HepG2 (cell line): ENCODE measurements at regions not wholly inside any gene's neighbourhood (a gene's known extent, or its start where the extent isn't known, plus 50 kb on each side); places are given as distances from the start of the nearest gene placed in this dataset.
A peak's percentile ranks its signal among the peaks of the same experiment; 100 is the strongest.

Experiments used
- ATAC-seq: fragments of 200-7000 bp; cut with Tn5 transposase; 3 replicates; pipeline ENCODE4 v1.9.1; 2020; ENCODE audit warnings: mild to moderate bottlenecking, moderate library complexity
- BruUV-seq: library from RNA; stranded (reverse); fragments of 400-500 nt; replicated peaks from 2 replicates; lab custom pipeline; 2021; lab: Mats Ljungman, UMichigan
- CTCF ChIA-PET: fragments of 300-600 bp; formaldehyde crosslinking; extraction: SDS; loops from one replicate; lab custom pipeline; 2021; ENCODE audit warnings: low total read pairs, inconsistent platforms, low intra/inter-chr PET ratio; lab: Yijun Ruan, JAX
- POLR2A ChIA-PET: fragments of 350-600 bp; sonication (Branson Sonifier 250); formaldehyde crosslinking; loops from one replicate; lab custom pipeline; 2020; ENCODE audit warnings: antibody characterized with exemption, inconsistent platforms; lab: Yijun Ruan, JAX
- DNase-seq: peaks from one replicate; pipeline ENCODE4 v3.0.0-alpha.2; 2015; ENCODE audit warnings: low spot score
- FAIRE-seq: peaks from 3 replicates; lab custom pipeline; 2011; peaks lifted over from hg19 to GRCh38; lab: Jason Lieb, UNC
- H2AFZ ChIP-seq: one replicate; pipeline ENCODE4 v1.6.1; 2011; ENCODE audit warnings: low read length, inconsistent platforms
- H3K27ac ChIP-seq: fragments of 300-600 bp; 3 replicates; pipeline ENCODE4 v1.8.0; 2011; ENCODE audit warnings: mixed run types, mild to moderate bottlenecking, mixed read lengths, low read length, inconsistent platforms; ENCODE audit not compliant: insufficient read depth; ENCODE audit errors: extremely low read length
- H3K27me3 ChIP-seq, 2 experiments: fragments of 200-600 bp in 1 of 2; 2 replicates in 1 of 2; 3 replicates in 1 of 2; pipeline versions ENCODE4 v1.6.0 to v1.8.0; 2011; ENCODE audit warnings: low read length in 2 of 2, mild to moderate bottlenecking in 2 of 2, moderate library complexity in 2 of 2, inconsistent platforms in 1 of 2; ENCODE audit not compliant: insufficient read depth in 2 of 2, control insufficient read depth in 1 of 2
- H3K36me3 ChIP-seq, 2 experiments: fragments of 200-600 bp in 1 of 2; replicated peaks in 1 of 2; 2 replicates in 1 of 2; 3 replicates in 1 of 2; pipeline versions ENCODE4 v1.5.1 to v1.8.0; 2011; ENCODE audit warnings: low read length in 2 of 2, inconsistent platforms in 1 of 2; ENCODE audit not compliant: insufficient read depth in 2 of 2, control insufficient read depth in 1 of 2
- H3K4me1 ChIP-seq: 2 replicates; pipeline ENCODE4 v1.5.1; 2012; ENCODE audit warnings: low read length, inconsistent platforms; ENCODE audit not compliant: insufficient read depth
- H3K4me2 ChIP-seq: 2 replicates; pipeline ENCODE4 v1.6.0; 2011; ENCODE audit warnings: low read depth, low read length, inconsistent platforms
- H3K4me3 ChIP-seq, 3 experiments: fragments of 200-600 bp in 1 of 3; sonication (generic), shearing (Covaris generic) in 1 of 3; replicated peaks in 1 of 3; 2 replicates each; pipeline ENCODE4 v1.5.1; 2011 to 2016; ENCODE audit warnings: low read length in 3 of 3, inconsistent platforms in 2 of 3, low read depth in 2 of 3, mild to moderate bottlenecking in 2 of 3, control low read depth in 1 of 3, mixed read lengths in 1 of 3; ENCODE audit not compliant: insufficient read depth in 1 of 3
- H3K79me2 ChIP-seq: one replicate; pipeline ENCODE4 v1.6.1; 2011; ENCODE audit warnings: low read length, inconsistent platforms; ENCODE audit not compliant: insufficient read depth
- H3K9ac ChIP-seq: 2 replicates; pipeline ENCODE4 v1.6.0; 2011; ENCODE audit warnings: mild to moderate bottlenecking, low read depth, low read length, inconsistent platforms; ENCODE audit not compliant: insufficient read depth
- H3K9me3 ChIP-seq: 2 replicates; pipeline ENCODE4 v1.5.1; 2012; ENCODE audit warnings: mild to moderate bottlenecking, low read length
- H4K20me1 ChIP-seq: 2 replicates; pipeline ENCODE4 v1.6.0; 2011; ENCODE audit warnings: inconsistent platforms, mild to moderate bottlenecking, low read length, moderate library complexity; ENCODE audit not compliant: insufficient read depth
- ELF3 ChIP-seq: IDR thresholded peaks from 2 replicates; pipeline ENCODE4 v1.6.1; 2016; ENCODE audit warnings: missing genetic modification reagents, missing compliant biosample characterization
- FOXJ3 ChIP-seq: sonication (generic); formaldehyde crosslinking; IDR thresholded peaks from 2 replicates; pipeline ENCODE4 v1.4.0; 2020; ENCODE audit warnings: missing genetic modification reagents, mild to moderate bottlenecking, borderline replicate concordance
- GABPB1 ChIP-seq: IDR thresholded peaks from 2 replicates; pipeline ENCODE4 v1.6.1; 2016; ENCODE audit warnings: mild to moderate bottlenecking, missing genetic modification reagents, moderate library complexity, missing compliant biosample characterization
- GTF3A ChIP-seq: sonication (generic); formaldehyde crosslinking; conservative IDR thresholded peaks from 2 replicates; pipeline ENCODE4 v1.4.0; 2020; ENCODE audit warnings: mild to moderate bottlenecking, missing genetic modification reagents
- KDM5A ChIP-seq: fragments of 200-600 bp; sonication (generic); IDR thresholded peaks from 2 replicates; pipeline ENCODE4 v1.7.0; 2018; ENCODE audit warnings: antibody characterized with exemption, mild to moderate bottlenecking, low read length, borderline replicate concordance
- KLF16 ChIP-seq, 2 experiments: sonication (generic) in 1 of 2; formaldehyde crosslinking in 1 of 2; IDR thresholded peaks; 2 replicates each; pipeline versions ENCODE4 v1.6.1 to v1.8.0; 2016 to 2023; ENCODE audit warnings: missing genetic modification reagents in 2 of 2, missing compliant biosample characterization in 1 of 2
- MED1 ChIP-seq: sonication (generic); formaldehyde crosslinking; IDR thresholded peaks from 2 replicates; pipeline ENCODE4 v1.4.0; 2020; ENCODE audit warnings: missing genetic modification reagents
- MXD4 ChIP-seq: IDR thresholded peaks from 2 replicates; pipeline ENCODE4 v1.6.1; 2016; ENCODE audit warnings: mild to moderate bottlenecking, missing biosample characterization, missing genetic modification reagents
- NFE2 ChIP-seq: sonication (generic); formaldehyde crosslinking; IDR thresholded peaks from 2 replicates; pipeline ENCODE4 v1.4.0; 2020; ENCODE audit warnings: missing genetic modification reagents
- SAP130 ChIP-seq: IDR thresholded peaks from 2 replicates; pipeline ENCODE4 v1.6.1; 2016; ENCODE audit warnings: low read depth
- SP2 ChIP-seq: sonication (generic); formaldehyde crosslinking; IDR thresholded peaks from 2 replicates; pipeline ENCODE4 v1.5.1; 2020; ENCODE audit warnings: mild to moderate bottlenecking, missing genetic modification reagents
- ZBTB38 ChIP-seq: sonication (generic); formaldehyde crosslinking; IDR thresholded peaks from 2 replicates; pipeline ENCODE4 v1.5.1; 2020; ENCODE audit warnings: mild to moderate bottlenecking, missing genetic modification reagents
- ZEB1 ChIP-seq: IDR thresholded peaks from 2 replicates; pipeline ENCODE4 v1.6.1; 2012; ENCODE audit warnings: mild to moderate bottlenecking, low read depth, inconsistent platforms; ENCODE audit not compliant: insufficient replicate concordance
- ZFX ChIP-seq: sonication (generic); formaldehyde crosslinking; IDR thresholded peaks from 2 replicates; pipeline ENCODE4 v1.4.0; 2020; ENCODE audit warnings: mild to moderate bottlenecking, low read depth, missing genetic modification reagents, moderate library complexity
- ZNF33A ChIP-seq: sonication (generic); formaldehyde crosslinking; IDR thresholded peaks from 2 replicates; pipeline ENCODE4 v1.5.1; 2020; ENCODE audit warnings: missing genetic modification reagents, mild to moderate bottlenecking, moderate library complexity, borderline replicate concordance
- ZNF564 ChIP-seq: sonication (generic); formaldehyde crosslinking; IDR thresholded peaks from 2 replicates; pipeline ENCODE4 v1.8.1; 2023; ENCODE audit warnings: mild to moderate bottlenecking, missing genetic modification reagents
- WGBS: methylation state at CpG from one replicate; pipeline ENCODE4 v1.1.6; 2017; ENCODE audit warnings: low lambda C conversion rate; 5-methylcytosine and 5-hydroxymethylcytosine counted together
- in situ Hi-C: cut with HindIII; loops from 2 replicates; pipeline ENCODE4 v1.10.0; 2017; ENCODE audit warnings: low pct_unique_long_range_greater_than_20kb; ENCODE audit not compliant: extremely low pct_ligation_motif_present
- intact Hi-C: fragments of 100-400 bp; cut with micrococcal nuclease; formaldehyde crosslinking; loops from one replicate; pipeline ENCODE4 v1.10.0; 2022; ENCODE audit not compliant: unreplicated experiment
- TF ChIP-seq, protein P1 (sequence below): sonication (generic); formaldehyde crosslinking; IDR thresholded peaks from 2 replicates; pipeline ENCODE4 v1.4.0; 2020; ENCODE audit warnings: mild to moderate bottlenecking, missing genetic modification reagents
- TF ChIP-seq, protein P2 (sequence below): sonication (generic); formaldehyde crosslinking; IDR thresholded peaks from 2 replicates; pipeline ENCODE4 v1.4.0; 2020; ENCODE audit warnings: missing genetic modification reagents, borderline replicate concordance
- TF ChIP-seq, protein P3 (sequence below): sonication (generic); formaldehyde crosslinking; IDR thresholded peaks from 2 replicates; pipeline ENCODE4 v1.5.0; 2020; ENCODE audit warnings: missing genetic modification reagents

DNA sequence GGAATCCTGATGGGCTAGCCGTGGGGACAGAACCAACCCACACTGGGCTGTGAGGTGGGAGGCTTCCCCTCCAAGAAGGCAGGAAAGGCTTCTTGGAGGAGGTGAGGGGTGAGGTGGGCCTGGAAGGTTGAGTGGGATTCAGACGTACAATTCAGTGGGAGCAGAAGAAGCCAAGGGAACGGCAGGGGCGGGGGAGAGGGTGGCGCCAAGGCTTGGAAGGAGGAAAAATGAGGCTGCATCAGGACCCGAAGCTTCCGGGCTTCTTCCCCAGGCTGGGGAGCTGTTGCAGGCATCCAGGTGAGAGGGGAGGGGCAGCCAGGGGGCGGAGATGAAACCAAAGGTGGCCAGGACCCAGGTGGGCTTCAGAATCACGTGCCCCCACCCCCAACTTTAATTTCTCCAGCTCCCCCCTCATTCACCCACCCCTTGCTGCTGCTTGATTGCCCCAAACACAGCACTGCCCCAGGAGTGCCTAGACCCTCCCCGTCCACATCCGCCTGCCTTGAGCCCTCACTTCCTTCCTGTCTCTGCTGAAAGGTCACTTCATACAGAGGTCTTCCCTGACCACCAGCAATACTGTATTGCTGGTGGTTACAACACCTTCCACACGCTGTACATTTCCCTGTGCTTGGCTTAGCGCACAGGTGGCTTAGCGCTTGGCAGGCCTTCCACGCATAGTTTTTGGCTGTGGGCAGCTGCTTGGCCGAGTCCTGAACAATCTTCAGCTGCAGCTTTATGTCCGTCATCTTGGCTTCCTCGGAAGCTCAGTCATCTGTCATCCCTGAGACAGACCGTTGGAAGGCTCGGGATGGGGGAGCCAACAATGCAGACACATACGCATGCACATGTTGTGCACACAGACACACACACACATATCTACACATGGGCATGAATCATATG lies 193.5 kb downstream of the RGS3 start:
- H3K4me1 ChIP-seq: peaks cover 74% of the 10 kb centered on the region
- no peaks in the 10 kb centered on the region for H3K9me3 ChIP-seq
- H3K4me2 ChIP-seq: peak overlapping the region; percentile 65
- H3K27ac ChIP-seq: no peak overlapping the region
- CTCF ChIA-PET: interaction anchor here (4.0 to 9.4 kb wide), 2 partner anchors 65 to 211 kb away, joined by 34 to 223 read pairs; no protein-coding TSS in a partner anchor
- H3K79me2 ChIP-seq: no peaks in the 10 kb centered on the region
- BruUV-seq: no TSS peak
- POLR2A ChIA-PET: interaction anchor here (1.0 to 2.7 kb wide), 5 partner anchors 65 to 317 kb away, joined by 4 to 13 read pairs (median 4); partner anchors contain the start of gene WDR31
- in situ Hi-C loops (loop anchor here (5.0 kb wide), 3 partner anchors 65 to 385 kb away; no protein-coding TSS in a partner anchor), intact Hi-C loops (loop anchor here (5.0 to 10.0 kb wide), 3 partner anchors 242 to 382 kb away; partner anchors contain the start of genes C9orf43, CDC26, POLE3 and PRPF4)
- 41% methylated on average over 16 of the region's 21 CpGs for WGBS
- peak; percentile 39 for ATAC-seq
- FAIRE-seq: no peak
- no peak overlapping the region for H3K9ac ChIP-seq
- no peaks in the 10 kb centered on the region for H3K36me3 ChIP-seq
- H4K20me1 ChIP-seq: no peaks in the 10 kb centered on the region
- peak overlapping the region; percentile 58 for H2AFZ ChIP-seq
- DNase-seq: peak; percentile 36
- peak overlapping the region in 1 of 3 experiments; percentile 22; a peak in 2 of 6 replicates for H3K4me3 ChIP-seq
- H3K27me3 ChIP-seq: peaks cover 0 to 19% of the 10 kb centered on the region in 2 experiments; a peak in 2 of 5 replicates
- TF ChIP-seq, protein P1, sequence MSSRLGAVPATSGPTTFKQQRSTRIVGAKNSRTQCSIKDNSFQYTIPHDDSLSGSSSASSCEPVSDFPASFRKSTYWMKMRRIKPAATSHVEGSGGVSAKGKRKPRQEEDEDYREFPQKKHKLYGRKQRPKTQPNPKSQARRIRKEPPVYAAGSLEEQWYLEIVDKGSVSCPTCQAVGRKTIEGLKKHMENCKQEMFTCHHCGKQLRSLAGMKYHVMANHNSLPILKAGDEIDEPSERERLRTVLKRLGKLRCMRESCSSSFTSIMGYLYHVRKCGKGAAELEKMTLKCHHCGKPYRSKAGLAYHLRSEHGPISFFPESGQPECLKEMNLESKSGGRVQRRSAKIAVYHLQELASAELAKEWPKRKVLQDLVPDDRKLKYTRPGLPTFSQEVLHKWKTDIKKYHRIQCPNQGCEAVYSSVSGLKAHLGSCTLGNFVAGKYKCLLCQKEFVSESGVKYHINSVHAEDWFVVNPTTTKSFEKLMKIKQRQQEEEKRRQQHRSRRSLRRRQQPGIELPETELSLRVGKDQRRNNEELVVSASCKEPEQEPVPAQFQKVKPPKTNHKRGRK (CRISPR knock-in tag): no peak
- no peak for TF ChIP-seq MXD4
- TF ChIP-seq SP2: no peak
- TF ChIP-seq ZEB1: no peak
- TF ChIP-seq, protein P2, sequence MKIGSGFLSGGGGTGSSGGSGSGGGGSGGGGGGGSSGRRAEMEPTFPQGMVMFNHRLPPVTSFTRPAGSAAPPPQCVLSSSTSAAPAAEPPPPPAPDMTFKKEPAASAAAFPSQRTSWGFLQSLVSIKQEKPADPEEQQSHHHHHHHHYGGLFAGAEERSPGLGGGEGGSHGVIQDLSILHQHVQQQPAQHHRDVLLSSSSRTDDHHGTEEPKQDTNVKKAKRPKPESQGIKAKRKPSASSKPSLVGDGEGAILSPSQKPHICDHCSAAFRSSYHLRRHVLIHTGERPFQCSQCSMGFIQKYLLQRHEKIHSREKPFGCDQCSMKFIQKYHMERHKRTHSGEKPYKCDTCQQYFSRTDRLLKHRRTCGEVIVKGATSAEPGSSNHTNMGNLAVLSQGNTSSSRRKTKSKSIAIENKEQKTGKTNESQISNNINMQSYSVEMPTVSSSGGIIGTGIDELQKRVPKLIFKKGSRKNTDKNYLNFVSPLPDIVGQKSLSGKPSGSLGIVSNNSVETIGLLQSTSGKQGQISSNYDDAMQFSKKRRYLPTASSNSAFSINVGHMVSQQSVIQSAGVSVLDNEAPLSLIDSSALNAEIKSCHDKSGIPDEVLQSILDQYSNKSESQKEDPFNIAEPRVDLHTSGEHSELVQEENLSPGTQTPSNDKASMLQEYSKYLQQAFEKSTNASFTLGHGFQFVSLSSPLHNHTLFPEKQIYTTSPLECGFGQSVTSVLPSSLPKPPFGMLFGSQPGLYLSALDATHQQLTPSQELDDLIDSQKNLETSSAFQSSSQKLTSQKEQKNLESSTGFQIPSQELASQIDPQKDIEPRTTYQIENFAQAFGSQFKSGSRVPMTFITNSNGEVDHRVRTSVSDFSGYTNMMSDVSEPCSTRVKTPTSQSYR (CRISPR knock-in tag): peak; percentile 39; the same call in 1 of the 2 replicates
- TF ChIP-seq FOXJ3 (CRISPR knock-in tag): no peak
- TF ChIP-seq GTF3A (CRISPR knock-in tag): no peak
- peak; percentile 74 for TF ChIP-seq ZBTB38 (CRISPR knock-in tag)
- TF ChIP-seq, protein P3, sequence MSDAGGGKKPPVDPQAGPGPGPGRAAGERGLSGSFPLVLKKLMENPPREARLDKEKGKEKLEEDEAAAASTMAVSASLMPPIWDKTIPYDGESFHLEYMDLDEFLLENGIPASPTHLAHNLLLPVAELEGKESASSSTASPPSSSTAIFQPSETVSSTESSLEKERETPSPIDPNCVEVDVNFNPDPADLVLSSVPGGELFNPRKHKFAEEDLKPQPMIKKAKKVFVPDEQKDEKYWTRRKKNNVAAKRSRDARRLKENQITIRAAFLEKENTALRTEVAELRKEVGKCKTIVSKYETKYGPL: no peak
- TF ChIP-seq MED1 (CRISPR knock-in tag): 0 out of 2 replicates have a peak, but pooled peaks have one; percentile 38
- TF ChIP-seq SAP130 (CRISPR knock-in tag): no peak
- peak; percentile 38; the same call in 1 of the 2 replicates for TF ChIP-seq GABPB1 (CRISPR knock-in tag)
- TF ChIP-seq NFE2: no peak
- no peak for TF ChIP-seq KDM5A
- TF ChIP-seq ELF3: peak; percentile 62
- TF ChIP-seq ZNF33A (CRISPR knock-in tag): no peak
- no peak for TF ChIP-seq ZFX (CRISPR knock-in tag)
- no peak for TF ChIP-seq ZNF564 (CRISPR knock-in tag)
- TF ChIP-seq KLF16 (CRISPR knock-in tag; IDR thresholded peaks at IDR 0.05): no peak
